ENCODE measurements at regions not wholly inside any gene's neighbourhood (a gene's known extent, or its start where the extent isn't known, plus 50 kb on each side); places are given as distances from the start of the nearest gene placed in this dataset.

GRCh38 chrX:150255441-150256296 lies 107.4 kb upstream of the MAMLD1 start:
- H3K4me1 ChIP-seq (ENCODE audit: control insufficient read depth in 1 of 2, insufficient read depth in 1 of 2, low read depth in 1 of 2, low read length in 1 of 2): no peaks in the 10 kb centered on the region
- H3K27me3 ChIP-seq: no peaks in the 10 kb centered on the region
- no peaks in the 10 kb centered on the region for H3K36me3 ChIP-seq
- H3K9me3 ChIP-seq: no peaks in the 10 kb centered on the region
- no peak overlapping the region for H3K27ac ChIP-seq
- no peak overlapping the region for H3K4me3 ChIP-seq (ENCODE audit: low read depth in 1 of 2, low read length in 1 of 2)
- no peak for TF ChIP-seq CTCF (IDR thresholded peaks at IDR 0.05)

GRCh38 chrX:150256297-150256650 lies 106.8 kb upstream of the MAMLD1 start:
- Histone ChIP-seq H3K9me3 (no peaks in the 10 kb centered on the region), H3K27me3 (no peaks in the 10 kb centered on the region), H3K27ac (no peak overlapping the region), H3K36me3 (no peaks in the 10 kb centered on the region), H3K4me1 (ENCODE audit: control insufficient read depth in 1 of 2, insufficient read depth in 1 of 2, low read depth in 1 of 2, low read length in 1 of 2) (no peaks in the 10 kb centered on the region), H3K4me3 (ENCODE audit: low read depth in 1 of 2, low read length in 1 of 2) (no peak overlapping the region)
- TF ChIP-seq CTCF (IDR thresholded peaks at IDR 0.05): no peak

GRCh38 chrX:150257353-150258175 lies 105.6 kb upstream of the MAMLD1 start:
- H3K36me3 ChIP-seq: no peaks in the 10 kb centered on the region
- H3K9me3 ChIP-seq: no peaks in the 10 kb centered on the region
- peaks cover 8 to 9% of the 10 kb centered on the region in 2 experiments for H3K4me1 ChIP-seq (ENCODE audit: control insufficient read depth in 1 of 2, insufficient read depth in 1 of 2, low read depth in 1 of 2, low read length in 1 of 2)
- H3K4me3 ChIP-seq (ENCODE audit: low read depth in 1 of 2, low read length in 1 of 2): no peak overlapping the region
- H3K27ac ChIP-seq: no peak overlapping the region
- no peaks in the 10 kb centered on the region for H3K27me3 ChIP-seq
- TF ChIP-seq CTCF (IDR thresholded peaks at IDR 0.05): no peak

GRCh38 chrX:150258176-150258425 lies 105.0 kb upstream of the MAMLD1 start:
- no peaks in the 10 kb centered on the region for H3K36me3 ChIP-seq
- no peaks in the 10 kb centered on the region for H3K9me3 ChIP-seq
- H3K4me1 ChIP-seq (ENCODE audit: control insufficient read depth in 1 of 2, insufficient read depth in 1 of 2, low read depth in 1 of 2, low read length in 1 of 2): peaks cover 8 to 14% of the 10 kb centered on the region in 2 experiments
- H3K27me3 ChIP-seq: no peaks in the 10 kb centered on the region
- no peak overlapping the region for H3K27ac ChIP-seq
- no peak overlapping the region for H3K4me3 ChIP-seq (ENCODE audit: low read depth in 1 of 2, low read length in 1 of 2)
- TF ChIP-seq CTCF (IDR thresholded peaks at IDR 0.05): no peak

- H3K27ac ChIP-seq: no peak overlapping the region
- H3K9me3 ChIP-seq: no peaks in the 10 kb centered on the region
- H3K27me3 ChIP-seq: no peaks in the 10 kb centered on the region
- H3K4me1 ChIP-seq (ENCODE audit: control insufficient read depth in 1 of 2, insufficient read depth in 1 of 2, low read depth in 1 of 2, low read length in 1 of 2): peaks cover 8 to 15% of the 10 kb centered on the region in 2 experiments
- no peak for TF ChIP-seq CTCF (IDR thresholded peaks at IDR 0.05)
- no peaks in the 10 kb centered on the region for H3K36me3 ChIP-seq
- H3K4me3 ChIP-seq (ENCODE audit: low read depth in 1 of 2, low read length in 1 of 2): no peak overlapping the region
Observed at GRCh38 chrX:150258463-150259430, 104.4 kb upstream of the MAMLD1 start.

All from neutrophil (primary cell).